A673 (cell line): ENCODE measurements at regions not wholly inside any gene's neighbourhood (a gene's known extent, or its start where the extent isn't known, plus 50 kb on each side); places are given as distances from the start of the nearest gene placed in this dataset.

Source experiments
- CTCF ChIP-seq: fragments of 300-800, 200-600 bp; sonication (generic); conservative IDR thresholded peaks from 2 replicates; pipeline ENCODE4 v1.5.1; 2017; ENCODE audit warnings: low read depth, mild to moderate bottlenecking, antibody characterized with exemption, low read length, moderate library complexity, mixed read lengths
- EZH2 ChIP-seq: fragments of 200-600 bp; sonication (generic); IDR thresholded peaks from 2 replicates; pipeline ENCODE4 v1.6.1; 2017; ENCODE audit warnings: borderline replicate concordance, low read depth, mild to moderate bottlenecking, mixed read lengths, antibody characterized with exemption, low read length; ENCODE audit not compliant: poor library complexity, severe bottlenecking

GRCh38 chr11:119779195-119780071 lies 50.4 kb upstream of the NECTIN1 start:
- TF ChIP-seq CTCF: no peak
- no peak for TF ChIP-seq EZH2
